ENCODE measurements at regions not wholly inside any gene's neighbourhood (a gene's known extent, or its start where the extent isn't known, plus 50 kb on each side); places are given as distances from the start of the nearest gene placed in this dataset.

DNA sequence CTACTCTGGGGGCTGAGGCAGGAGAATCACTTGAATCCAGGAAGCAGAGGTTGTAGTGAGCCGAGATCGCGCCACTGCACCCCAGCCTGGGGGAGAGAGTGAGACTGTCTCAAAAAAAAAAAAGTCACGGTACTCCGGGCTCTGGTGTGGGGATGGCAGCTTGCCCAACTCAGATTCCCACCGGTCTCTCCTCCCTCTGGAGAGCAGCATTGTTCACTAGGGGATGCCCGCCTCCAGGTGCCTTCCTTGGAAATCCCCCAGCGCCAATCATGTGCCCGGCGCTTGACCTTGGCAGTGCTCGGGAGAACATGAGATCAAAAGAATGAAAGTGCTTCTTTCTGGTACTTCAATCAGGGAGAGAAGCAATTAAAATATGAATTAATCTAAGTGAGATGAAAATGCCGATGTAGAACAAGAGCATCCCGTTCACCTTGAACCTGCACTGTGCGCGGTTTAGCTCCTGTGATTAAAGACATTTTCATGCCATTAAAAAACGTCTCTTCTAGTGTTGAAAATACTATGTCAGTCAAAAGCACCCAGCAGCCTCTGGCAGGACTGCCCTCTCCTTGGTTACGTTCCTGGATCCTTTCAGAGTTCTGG is 1127.3 kb upstream of the AUTS2 start:
- DNase-seq (ENCODE audit: low read depth, low spot score) = no peak

DNA sequence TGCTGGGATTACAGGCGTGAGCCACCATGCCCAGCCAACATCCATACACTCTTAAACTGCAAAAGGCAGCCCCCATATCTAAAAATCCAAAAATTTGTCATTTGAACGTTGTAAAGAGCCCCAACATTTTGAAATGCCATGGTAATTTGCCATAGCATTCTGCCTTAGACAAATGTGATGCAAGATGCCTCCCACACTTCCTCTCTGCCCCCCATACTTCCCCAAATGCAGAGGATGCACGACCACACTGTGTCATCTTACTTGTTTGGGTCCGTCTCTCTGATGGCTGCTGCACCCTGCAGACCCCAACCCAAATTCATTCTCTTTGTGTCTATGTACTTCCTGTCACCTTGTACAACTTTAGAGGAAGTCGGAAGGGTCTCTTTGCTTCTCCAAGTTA is 1125.6 kb upstream of the AUTS2 start:
- DNase-seq (ENCODE audit: low read depth, low spot score) = no peak

DNA sequence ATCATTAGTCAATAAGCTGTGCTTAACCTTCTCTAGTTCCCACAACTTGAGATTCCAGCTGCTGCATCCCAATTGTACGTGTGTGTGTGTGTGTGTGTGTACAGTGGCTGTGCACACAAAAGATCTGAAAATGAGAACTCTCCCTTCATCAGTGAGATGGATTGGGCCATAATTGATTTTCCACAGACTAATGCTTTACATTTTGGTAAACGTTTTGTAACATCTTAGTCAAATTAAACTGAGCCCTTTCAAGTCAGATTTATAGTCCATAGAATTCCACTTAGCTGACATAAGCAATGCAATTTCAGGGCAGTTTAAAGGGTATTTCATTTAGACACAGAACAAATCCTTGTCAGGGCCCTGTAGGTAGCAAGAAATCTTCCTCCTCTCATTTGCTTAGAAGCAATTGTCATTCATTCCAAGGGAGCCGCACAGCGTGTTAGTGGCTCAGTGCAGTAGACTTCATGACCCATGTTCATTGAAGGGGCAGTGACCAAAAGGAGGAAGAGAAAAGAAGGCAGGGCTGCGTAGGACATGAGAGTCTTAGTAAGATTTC is 1123.5 kb upstream of the AUTS2 start:
- DNase-seq (ENCODE audit: low read depth, low spot score) = no peak

DNA sequence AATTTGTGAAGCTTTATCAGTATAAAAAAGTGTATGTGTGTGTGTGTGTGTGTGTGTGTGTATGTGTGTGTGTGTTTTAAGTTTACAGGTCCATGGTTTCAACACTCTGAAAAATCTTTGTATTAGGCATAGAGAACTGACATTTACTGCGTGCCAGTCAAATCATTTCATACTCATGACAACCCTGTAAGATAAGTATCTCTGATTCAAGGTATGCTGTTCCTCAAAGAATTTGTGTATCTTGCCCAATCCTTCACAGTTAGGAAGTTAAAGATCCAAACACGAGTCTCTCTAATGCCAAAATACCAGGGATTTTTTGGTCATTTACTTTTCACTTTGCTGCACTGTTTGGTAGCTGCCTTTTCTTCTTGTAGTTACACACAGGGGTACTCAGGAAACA is 1121.3 kb upstream of the AUTS2 start:
- no peak for DNase-seq (ENCODE audit: low read depth, low spot score)

DNA sequence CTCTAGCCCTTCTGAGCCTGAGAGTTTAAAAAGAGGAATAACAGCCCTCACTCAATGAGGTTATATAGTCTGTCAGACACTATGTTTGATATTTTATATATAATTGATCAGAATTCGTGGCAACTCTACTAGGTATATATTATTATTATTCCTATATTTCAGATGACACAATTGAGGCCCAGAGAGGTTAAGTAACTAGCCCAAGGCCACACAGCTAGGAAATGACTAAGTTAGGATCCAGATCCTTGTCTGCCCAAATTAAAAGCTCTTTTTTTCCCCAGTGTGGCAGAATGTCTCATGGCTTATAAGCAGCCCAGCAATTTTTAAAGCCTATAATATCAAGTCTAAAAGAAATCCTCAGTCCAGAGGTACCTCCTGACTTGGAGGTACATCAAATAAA is 1119.9 kb upstream of the AUTS2 start:
- DNase-seq (ENCODE audit: low read depth, low spot score) = no peak

DNA sequence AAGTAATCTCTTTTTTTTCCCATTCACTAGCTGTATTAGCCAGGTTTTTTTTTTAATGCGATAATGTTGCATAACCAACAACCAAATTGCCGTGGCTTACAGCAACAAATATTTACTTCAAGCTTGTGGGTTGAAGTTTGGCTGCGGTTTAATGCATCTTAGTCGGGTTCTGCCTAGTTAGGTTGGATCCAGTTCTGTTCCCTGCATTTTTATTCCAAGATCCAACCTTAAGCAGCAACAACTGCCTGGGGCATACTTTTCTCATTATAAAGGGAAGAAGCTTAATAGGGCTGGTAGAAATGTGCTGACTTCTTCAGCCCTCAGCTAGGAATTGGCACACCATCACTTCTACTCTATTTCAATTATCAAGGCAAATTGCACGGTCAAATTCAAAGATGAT is 1115.5 kb upstream of the AUTS2 start:
- DNase-seq (ENCODE audit: low read depth, low spot score) = no peak

DNA sequence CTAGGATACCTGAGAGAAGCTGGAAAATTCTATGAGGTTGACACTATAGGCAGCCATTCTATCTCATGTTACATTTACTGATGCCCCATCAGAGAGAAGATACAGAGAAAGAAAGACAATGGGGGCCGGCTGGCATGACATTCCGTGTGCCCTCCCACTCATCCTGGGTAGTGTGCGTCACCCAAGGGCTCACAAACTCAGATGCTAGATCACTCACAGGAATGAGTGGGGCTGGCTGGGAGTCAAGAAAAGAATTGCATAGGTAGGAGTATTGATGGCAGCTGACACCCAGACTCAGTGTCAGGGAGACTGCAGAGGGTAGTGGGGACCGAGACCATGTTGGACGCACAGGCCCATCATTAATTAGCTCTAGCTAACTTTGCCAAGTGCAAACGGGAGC is 1113.5 kb upstream of the AUTS2 start:
- DNase-seq (ENCODE audit: low read depth, low spot score) = no peak

DNA sequence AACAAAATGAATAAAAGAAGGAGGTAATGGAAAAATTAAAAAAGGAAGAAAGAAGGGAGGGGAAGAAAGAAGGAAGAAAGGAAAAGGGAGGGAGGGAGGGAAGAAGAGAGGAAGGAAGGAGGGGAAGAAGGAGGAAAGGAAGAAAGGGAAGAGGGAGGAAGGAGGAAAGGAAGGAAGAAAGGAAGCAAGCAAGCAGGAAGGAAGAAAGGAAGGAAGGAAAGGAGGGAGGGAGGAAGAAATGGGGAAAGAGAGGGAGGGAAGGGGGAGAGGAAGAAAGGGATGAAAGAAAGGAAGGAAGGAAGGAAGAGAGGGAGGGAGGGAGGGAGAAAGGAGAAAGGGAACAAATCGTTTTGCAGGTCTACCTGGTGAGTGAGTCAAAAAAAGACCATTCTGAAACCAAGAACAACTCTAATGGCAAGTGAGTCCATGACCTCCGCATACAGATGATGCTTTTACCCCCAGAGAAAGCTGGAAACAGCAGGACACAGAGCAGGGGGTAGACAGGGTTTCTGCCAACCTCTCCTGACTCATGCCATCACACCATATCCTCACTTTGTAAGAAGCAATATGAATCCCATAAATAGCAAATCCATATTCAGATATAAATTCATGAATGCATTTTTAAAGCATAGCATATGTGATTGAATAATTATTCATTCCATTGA is 1112.9 kb upstream of the AUTS2 start:
- DNase-seq (ENCODE audit: low read depth, low spot score) = no peak

DNA sequence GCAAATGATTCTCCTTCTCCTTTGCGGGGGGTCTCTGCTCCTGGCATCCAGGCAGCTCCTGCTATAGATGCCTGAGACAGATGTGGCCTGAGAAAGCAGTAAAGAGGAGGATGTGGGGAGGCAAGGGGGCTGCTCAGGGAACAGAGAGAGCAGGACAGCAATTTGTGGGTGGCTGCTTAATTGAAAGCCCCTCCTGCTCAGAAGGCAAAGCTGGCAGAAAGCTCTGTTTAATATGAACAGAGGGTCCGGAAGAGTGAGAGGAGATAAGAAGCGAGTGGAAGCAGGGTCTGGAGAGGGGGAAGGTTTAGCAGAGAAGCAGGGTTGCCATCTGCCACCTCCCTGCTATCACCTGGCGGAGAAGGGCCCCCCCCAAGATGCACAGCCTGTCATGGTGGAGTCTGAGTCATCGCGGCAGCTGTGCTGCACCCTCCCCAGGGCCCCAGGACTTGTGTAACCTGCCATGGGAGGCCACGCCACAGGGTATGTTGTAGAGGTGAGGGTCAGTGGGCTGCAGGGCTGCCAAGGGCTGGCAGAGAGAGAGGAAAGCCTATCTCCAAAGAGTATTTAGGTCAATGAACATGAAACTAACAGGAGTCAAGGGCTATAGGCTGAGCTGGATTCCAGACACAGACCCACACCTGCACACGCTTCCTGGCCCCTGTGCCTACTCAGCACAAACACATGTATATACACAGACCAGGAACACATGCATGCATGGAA is 1109.8 kb upstream of the AUTS2 start:
- DNase-seq (ENCODE audit: low read depth, low spot score) = no peak

DNA sequence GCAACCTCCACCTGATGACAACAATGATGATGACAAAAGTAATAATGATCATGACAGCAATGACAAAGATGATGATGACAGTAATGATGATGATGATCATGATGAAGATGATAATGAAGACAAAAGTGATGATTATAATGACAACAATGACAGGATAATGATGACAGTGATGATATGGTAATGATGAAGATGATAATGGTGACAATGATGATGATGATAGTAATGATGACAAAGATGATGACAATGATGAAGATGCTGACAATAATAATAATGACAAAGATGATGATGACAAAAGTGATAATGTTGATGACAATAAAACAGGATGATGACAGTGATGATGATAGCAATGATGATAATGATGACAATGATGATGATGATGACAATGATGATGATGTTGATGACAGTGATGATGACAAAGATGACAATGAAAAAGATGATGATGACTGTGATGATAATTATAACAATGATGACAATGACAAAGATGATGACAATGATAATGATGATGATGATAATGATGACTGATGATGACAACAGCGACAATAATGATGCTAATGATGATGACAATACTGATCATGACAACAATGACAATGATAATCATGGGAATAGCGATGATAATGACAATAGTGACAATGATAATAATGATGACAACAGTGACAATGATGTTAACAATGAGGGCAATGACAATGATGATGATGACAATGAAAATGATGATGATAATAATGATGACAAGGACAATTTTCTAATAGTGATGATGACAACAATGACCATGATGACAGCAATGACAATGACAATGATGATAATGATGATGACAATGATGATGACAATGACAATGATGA is 1106.5 kb upstream of the AUTS2 start:
- no peak for DNase-seq (ENCODE audit: low read depth, low spot score)

DNA sequence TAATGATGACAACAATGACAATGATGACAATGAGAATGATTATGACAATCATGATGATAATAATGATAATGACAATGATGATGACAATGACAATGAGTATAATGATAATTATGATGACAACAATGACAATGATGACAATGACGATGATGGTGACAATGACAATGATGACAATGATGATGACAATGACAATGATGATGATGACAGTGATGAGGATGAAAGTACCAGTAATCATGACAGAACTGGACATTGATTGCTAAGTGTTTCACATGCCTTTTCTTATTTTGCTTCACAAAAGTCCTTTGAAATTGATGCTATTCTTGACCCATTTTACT is 1106.0 kb upstream of the AUTS2 start:
- DNase-seq (ENCODE audit: low read depth, low spot score) = no peak

DNA sequence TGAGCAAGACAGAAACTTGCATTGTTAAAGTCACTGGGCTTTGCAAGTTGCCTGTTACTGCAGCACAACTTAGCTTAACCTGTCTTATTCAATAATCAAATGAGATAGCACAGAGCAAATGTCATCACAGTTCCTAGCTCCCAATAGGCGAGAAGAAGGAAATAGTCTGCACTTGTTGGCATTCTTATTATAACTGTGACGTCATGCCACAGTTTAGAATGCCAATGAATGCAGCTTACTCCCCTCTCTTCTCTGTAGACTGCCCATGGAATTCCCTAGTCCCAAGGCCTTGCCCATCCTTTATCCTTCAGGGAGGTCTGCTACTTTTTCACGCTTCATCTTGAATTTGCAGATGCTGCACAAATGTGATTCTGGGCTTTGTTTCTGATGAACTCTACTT is 1094.9 kb upstream of the AUTS2 start:
- DNase-seq (ENCODE audit: low read depth, low spot score) = no peak

DNA sequence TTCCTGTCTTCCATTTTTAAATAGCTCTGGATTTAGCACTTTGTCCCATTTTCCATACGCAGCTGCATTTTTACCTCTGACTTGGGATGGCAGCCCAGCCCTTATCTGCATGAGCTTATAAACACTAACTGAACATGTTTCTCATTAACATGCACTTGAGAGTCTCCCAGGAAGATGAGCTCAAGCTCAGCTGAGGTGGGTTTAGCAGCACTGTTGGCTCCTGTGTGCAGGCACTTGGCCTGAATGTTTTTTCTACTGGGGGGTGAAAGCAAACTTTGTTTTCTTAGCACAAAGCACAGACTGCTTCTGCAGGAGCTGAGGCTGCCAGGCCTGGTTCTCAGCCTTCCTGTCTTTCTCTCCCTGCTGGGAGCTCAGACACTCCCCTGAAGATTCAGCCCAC is 1093.6 kb upstream of the AUTS2 start:
- no peak for DNase-seq (ENCODE audit: low read depth, low spot score)

DNA sequence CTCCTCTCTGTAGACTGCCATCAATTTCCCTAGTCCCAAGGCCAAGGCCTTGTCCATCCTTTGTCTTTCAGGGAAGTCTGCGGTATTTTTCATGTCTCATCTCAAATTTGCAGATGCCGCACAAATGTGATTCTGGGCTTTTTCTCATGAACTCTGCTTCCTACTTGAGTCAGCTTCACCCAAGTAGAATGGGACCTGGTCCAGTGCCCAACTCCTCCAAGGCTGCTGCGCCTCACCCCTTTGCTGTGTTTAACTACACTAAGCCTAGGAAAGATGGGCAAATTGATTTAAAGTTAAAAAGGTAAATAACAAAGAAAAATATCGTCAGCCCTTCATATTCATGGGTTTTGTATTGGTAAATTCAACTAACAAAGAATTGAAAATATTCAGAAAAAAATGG is 1092.6 kb upstream of the AUTS2 start:
- DNase-seq (ENCODE audit: low read depth, low spot score) = no peak

DNA sequence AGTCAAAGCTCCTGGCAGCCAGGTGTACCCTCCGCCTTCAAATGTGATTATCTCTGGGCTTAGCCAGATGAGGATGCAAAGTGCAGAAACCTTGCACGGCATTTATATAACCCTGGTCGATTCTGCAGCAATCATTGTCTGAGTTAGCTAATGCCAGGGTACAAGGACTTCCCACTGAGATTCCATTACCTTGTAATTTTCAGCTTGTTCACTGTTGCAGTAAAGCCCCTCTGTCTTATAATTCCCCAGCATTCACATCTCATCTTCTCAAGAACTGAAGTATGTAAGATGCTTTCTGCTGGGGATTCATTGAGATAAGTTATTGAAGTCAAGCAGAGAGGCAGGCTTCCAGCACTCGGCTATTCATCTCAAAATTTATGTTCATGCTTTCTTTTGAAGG is 1090.6 kb upstream of the AUTS2 start:
- no peak for DNase-seq (ENCODE audit: low read depth, low spot score)

DNA sequence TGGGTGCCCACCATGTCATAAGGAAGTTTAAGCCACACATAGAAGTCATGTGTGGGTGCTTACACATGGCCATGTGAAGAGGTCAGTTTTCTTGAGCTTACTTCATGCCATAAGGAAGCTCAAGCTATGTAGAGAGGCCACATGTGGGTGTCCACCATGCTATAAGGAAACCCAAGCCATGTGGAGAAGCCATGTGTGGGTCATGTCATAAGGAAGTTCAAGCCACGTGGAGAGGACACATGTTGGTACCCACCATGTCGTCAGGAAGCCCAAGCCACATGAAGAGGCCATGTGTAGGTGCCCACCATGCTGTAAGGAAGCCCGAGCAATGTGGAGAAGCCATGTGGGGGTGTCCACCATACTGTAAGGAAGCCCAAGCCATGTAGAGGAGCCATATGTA is 1089.2 kb upstream of the AUTS2 start:
- DNase-seq (ENCODE audit: low read depth, low spot score) = no peak

DNA sequence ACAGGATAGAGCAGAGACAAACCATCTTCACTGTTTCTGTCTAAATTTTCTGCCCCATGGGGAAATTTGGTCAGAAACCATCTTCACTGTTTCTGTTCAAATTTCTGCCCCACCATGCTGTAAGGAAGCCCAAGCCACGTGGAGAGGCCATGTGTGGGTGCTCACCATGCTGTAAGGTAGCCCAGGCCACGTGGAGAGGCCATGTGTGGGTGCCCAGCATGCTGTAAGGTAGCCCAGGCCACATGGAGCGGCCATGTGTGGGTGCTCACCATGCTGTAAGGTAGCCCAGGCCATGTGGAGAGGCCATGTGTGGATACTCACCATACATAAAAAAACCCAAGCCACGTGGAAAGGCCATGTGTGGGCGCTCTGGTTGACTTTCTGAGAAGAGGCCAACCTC is 1088.7 kb upstream of the AUTS2 start:
- DNase-seq (ENCODE audit: low read depth, low spot score) = no peak

DNA sequence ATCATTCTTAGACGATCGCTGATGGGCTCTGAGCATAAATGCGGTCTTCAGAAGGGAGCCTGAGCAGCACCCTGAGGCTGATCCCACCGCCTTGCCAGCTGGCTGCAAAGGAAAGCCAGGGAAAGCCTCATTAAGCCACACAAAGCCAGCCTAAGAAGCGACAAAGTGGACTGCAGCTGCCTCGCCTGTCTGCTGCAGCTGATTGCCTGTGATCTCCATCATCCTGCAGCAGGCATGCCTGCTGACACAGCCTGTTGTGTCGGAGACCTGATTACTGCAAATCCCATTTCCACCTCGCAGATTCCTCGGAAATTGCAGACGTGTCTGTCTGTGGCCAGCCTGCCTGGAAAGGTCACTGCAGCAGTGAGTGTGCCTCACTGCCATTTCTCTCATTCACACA is 1087.0 kb upstream of the AUTS2 start:
- no peak for DNase-seq (ENCODE audit: low read depth, low spot score)

DNA sequence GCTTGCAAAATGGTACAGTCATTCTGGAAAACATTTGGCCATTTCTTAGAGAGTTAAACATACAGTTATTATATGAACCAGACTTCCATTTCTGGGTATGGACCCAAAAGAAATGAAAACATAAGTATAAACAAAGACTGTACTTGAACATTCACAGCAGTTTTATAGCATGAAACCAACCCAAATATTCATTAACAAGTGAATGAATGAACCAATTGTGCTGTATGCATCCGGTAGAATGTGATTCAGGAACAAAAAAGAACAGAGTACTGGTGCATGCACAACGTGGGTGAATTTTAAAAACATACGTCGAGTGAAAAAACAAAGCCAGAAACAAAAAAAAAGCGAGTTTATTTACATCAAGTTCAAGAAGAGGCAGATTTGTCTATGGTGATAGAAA is 1085.8 kb upstream of the AUTS2 start:
- no peak for DNase-seq (ENCODE audit: low read depth, low spot score)

DNA sequence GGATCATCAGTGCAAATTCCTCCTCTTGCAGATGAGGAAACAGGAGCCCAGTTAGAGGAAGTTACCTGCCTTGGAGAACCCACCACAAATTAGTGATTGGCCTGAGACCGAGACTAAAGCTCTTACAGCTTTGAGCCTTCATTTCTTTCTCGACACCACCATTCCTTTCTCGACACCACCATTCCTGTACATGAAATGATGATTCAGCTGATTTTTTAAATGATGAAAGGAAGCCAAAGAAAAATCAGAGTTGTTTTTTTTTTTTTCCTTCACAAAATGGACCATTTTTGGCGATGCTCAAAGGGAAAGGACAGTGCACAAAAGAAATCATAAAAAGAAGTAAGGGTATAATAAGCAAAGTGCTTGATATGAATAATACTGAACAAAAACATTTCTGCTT is 1080.2 kb upstream of the AUTS2 start:
- no peak for DNase-seq (ENCODE audit: low read depth, low spot score)

DNA sequence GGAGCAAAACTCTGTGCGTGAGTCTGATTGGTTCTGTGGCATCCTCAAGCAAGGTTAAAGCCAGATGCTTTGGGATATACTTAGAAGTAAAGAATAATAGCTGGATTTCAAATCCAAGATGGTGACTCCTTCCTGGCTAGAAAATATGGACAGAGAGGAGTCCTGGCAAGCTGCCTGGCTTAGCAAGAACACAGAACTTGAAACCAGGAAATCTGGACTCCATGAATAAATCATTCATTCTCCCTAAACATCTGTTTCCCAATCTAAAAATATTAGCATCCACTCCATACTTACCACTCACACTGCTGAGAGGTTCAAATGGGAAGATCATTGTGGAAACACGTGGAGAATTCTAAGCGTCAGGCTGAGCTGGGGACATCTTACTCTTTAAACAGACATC is 1074.1 kb upstream of the AUTS2 start:
- DNase-seq (ENCODE audit: low read depth, low spot score) = no peak

DNA sequence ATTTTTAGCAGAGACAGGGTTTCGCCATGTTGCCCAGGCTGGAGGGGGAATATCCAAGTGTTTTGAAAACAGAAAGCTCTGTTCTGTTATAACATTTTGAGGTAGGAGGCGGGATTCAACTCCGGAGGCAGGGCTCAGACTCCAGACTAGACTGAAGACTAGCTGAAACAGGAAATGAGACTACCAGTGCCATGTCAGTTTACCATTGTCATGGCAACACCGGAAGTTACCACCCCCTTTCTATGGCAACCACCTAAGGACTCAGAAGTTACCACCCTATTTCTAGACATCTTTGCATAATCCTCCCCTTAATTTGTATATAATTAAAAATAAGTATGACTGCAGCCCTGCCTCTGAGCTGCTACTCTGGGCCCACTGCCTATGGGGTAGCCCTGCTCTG is 1069.1 kb upstream of the AUTS2 start:
- no peak for DNase-seq (ENCODE audit: low read depth, low spot score)

Measured in activated naive CD8-positive, alpha-beta T cell treated with anti-CD3 and anti-CD28 coated beads, Interleukin-2, amount 50 U/mL, for 16 hours (primary cell).